ENCODE measurements at regions not wholly inside any gene's neighbourhood (a gene's known extent, or its start where the extent isn't known, plus 50 kb on each side); places are given as distances from the start of the nearest gene placed in this dataset.
A peak's percentile ranks its signal among the peaks of the same experiment; 100 is the strongest.

GRCh38 chr6:151757506-151757955 lies 50.0 kb upstream of the ESR1 start:
- Histone ChIP-seq H3K27ac (replicated peaks) (peak overlapping the region; percentile 9), H3K4me1 (no peaks in the 10 kb centered on the region), H3K9me3 (replicated peaks) (no peaks in the 10 kb centered on the region), H3K36me3 (no peaks in the 10 kb centered on the region), H3K4me3 (no peak overlapping the region), H3K27me3 (ENCODE audit: low read depth) (no peaks in the 10 kb centered on the region)
- intact Hi-C loops (cut with micrococcal nuclease), result no loop called here
- no peak for DNase-seq
- TF ChIP-seq, protein P1, sequence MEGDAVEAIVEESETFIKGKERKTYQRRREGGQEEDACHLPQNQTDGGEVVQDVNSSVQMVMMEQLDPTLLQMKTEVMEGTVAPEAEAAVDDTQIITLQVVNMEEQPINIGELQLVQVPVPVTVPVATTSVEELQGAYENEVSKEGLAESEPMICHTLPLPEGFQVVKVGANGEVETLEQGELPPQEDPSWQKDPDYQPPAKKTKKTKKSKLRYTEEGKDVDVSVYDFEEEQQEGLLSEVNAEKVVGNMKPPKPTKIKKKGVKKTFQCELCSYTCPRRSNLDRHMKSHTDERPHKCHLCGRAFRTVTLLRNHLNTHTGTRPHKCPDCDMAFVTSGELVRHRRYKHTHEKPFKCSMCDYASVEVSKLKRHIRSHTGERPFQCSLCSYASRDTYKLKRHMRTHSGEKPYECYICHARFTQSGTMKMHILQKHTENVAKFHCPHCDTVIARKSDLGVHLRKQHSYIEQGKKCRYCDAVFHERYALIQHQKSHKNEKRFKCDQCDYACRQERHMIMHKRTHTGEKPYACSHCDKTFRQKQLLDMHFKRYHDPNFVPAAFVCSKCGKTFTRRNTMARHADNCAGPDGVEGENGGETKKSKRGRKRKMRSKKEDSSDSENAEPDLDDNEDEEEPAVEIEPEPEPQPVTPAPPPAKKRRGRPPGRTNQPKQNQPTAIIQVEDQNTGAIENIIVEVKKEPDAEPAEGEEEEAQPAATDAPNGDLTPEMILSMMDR (IDR thresholded peaks at IDR 0.05; ENCODE audit: borderline replicate concordance), result no peak

Measured in left ventricle myocardium inferior (tissue), 1 donor.